NCI-H2196 treated with DMSO at 0.1 percent for 48 hours (cell line): ENCODE measurements at regions not wholly inside any gene's neighbourhood (a gene's known extent, or its start where the extent isn't known, plus 50 kb on each side); places are given as distances from the start of the nearest gene placed in this dataset.
A peak's percentile ranks its signal among the peaks of the same experiment; 100 is the strongest.

Experiments used
- DNase-seq: peaks from one replicate; lab custom pipeline; 2025; ENCODE audit not compliant: unreplicated experiment; lab: John Stamatoyannopoulos, UW

- no peak for DNase-seq
These were observed 403.0 kb upstream of the TNP1 start for GRCh38 chr2:217262911-217263310.

DNA sequence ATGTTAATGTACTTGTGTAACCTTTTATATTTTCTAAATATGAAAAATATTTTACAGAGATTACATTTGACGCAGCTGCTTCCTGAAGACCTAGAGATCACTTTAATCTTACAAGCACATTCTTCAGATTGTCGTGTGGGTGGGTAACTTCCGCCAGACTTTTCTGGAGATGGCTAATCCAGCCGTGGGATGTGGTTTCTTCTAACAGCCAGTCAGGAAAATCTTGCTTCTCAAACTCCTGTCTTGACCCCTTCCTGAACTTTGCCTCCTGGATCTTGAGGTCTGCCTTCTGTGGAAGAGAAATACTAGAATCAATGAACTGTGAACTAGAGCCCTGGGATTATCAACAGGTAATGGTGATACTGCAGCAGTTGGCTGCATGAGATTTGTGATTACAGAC is 401.6 kb upstream of the TNP1 start:
- no peak for DNase-seq

DNA sequence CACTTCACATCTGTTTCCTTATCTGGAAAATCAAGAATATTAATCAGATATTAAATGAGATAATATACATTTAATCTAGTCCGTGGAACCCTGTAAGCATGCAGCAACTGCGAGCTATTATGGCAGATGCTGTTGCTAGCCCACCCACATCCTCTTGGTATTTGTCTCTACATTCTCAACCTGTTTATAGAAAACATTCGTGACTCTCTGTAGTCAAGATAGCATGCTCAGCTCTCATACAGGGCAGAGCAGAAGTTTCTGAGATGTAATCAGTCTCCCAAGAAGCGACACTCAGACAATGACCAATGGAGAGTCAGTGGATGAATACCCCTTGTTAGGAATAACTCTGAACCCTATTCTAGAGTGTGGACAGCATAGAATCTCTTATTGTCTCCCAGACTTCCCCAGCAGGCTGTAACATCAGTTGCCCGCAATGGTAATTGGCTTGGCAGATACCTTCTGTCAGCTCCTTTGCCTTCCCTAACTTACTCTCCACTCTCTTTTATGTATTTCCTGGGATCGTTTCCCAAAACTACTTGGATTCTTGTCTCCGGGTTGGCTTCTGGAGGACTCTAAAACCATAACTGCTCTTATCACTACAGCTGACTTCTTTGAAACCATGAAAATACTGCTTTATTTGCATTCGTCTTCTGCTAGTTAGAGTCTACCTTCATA is 400.7 kb upstream of the TNP1 start:
- DNase-seq: no peak

GRCh38 chr2:217258170-217258569 is 398.3 kb upstream of the TNP1 start:
- DNase-seq: no peak

DNA sequence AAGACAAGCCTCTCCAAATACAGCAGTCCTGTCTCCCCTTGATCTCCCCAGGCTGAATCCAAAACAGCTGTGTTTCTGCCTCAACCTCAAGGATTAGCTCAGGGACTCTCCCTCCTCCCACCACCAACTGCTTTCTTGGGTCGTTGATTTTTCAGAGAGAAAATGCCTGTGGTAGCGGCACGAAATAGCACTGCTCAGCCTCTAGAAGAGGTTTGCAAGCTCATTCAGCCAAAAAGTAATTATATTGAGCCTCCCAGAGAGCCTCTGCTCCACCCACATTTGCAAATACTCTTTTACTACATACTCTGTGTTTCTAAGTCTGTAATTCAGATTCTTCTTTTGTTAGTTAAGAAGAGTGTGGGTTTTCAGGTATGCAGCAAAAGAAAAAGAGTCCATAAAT is 396.4 kb upstream of the TNP1 start:
- DNase-seq: no peak

- DNase-seq: no peak
These were observed 394.2 kb upstream of the TNP1 start for GRCh38 chr2:217254111-217254510.

DNA sequence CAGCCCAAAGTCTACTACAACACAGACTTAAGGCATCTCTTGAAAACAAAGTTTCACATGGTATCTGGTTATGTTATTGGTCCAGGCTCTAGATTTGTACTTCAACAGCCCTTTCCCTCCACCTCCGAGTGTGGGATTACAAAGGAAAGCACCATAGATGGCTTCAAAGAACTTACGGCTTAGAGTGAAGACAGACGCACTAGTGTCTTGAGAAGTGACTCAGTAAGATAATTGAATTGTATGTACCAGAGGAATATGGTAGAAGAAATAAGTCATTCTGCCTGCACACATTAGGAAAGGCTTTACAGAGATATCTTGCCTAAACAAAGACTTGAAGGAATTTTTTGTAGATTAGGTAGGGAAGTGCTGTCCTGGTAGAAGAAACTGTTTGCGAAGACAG is 392.3 kb upstream of the TNP1 start:
- DNase-seq: no peak

DNA sequence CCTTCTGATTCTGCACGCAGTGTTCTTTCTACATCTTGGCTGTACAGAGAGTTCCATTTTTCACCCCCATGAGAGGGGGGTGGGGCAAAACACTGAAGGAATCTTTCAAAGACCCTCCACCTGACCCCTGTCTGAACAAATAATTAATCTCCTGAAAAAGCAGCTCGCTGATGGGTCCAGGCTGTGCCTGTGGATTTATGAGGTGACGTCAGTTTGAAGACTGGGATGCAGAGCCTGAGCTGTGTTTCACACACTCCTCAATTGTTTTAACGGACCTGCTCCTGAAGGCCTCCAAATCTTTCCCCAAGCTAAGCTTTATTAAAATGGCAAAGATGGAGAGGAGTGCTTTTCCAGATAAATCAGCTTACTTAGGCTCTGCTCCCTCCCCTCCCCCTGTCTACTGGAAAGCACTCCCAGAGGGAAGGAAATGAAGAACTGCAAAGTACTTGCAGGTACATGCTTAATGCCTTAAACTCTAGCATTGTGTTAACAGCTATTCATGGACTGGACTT is 390.2 kb upstream of the TNP1 start:
- no peak for DNase-seq

- no peak for DNase-seq
These were observed 389.5 kb upstream of the TNP1 start for GRCh38 chr2:217249121-217250012.

DNA sequence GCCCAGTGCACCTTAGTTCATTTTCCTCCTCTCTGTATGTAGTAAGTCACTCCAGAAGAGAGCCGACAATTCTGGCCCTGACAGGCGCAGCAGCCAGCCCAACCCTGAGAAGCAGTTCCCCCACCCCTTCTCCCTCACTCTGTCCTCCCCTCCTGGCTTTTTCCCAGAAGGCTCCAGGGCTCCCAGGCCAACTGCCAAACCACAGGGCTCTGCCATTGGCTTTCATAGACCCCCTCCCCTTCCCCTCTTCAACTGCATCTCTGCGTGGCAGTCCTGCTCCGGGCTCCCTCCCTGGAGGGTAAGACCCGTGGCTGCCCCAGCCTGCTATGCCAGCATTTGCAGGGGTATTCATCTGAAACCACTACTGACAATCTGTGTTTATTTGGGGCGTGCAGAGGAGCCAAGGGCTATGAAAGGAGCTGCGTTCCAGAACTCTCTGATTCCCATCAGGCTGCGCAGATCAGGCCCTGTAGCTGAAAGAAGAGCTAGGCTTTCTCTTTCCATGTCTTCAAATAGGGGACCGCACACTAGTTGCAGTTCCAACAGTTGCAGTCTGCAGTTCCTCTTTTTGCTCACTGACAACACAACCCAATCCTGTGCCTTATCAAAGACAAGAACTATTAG is 388.6 kb upstream of the TNP1 start:
- peak; percentile 66 for DNase-seq

DNA sequence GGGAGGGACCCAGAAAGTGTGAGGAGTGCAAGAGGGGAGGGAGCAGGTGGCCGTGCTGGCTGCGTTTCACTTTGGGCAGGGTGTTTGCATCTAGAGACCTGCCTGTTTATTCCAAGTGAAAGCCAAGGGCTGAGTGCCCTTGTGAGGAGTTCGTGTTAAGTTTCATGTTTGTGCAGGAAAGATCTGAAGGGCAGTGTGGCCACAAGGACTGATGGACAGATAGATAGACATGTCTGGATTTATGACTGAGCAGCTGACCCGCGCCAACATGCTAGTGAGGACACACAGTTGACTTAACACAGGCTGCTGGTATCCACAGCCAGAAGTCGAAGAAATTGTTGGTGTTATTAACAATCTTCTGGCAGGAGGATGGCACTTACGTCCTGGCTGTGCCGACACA is 387.6 kb upstream of the TNP1 start:
- no peak for DNase-seq

DNA sequence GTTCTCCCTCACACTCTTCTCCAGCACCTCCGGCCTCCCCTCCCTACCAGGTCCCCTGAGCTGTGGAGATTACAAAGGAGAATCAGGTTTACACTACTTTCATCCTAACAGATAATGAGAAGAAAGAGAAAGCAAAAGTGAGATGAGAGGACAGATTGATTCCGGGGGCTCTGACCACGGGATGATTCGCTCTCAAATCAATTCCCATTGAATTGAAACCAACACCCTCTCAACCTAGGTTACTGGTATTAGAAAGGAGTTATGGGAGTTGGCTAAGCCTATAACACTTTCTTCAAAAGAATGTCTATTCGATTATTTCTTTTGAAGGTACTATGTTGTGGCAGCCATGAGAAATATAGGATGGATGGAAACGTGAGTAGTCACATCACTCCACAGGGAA is 386.2 kb upstream of the TNP1 start:
- DNase-seq: no peak

GRCh38 chr2:217244815-217245214 is 385.0 kb upstream of the TNP1 start:
- DNase-seq: no peak

DNA sequence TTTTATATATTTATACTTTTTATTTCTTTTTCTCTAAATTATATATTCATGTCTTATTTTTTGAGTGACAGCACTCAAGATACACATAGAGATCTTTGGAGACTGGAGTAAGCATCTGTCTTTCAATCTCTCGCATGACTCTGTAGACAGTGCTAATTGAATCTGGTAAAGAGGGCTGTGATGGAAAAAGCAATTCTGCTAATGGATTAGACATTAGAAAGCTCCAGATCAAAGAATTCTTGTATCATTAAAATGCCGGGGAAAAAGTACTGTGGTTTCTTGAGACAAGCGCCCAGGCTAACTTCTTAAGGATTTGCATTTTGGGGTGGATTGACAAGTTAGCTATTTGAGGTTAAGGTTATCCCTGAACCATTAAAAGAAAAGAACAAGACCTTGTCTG is 383.1 kb upstream of the TNP1 start:
- no peak for DNase-seq

- no peak for DNase-seq
These were observed 371.9 kb upstream of the TNP1 start for GRCh38 chr2:217231724-217232123.

- no peak for DNase-seq
These were observed 371.3 kb upstream of the TNP1 start for GRCh38 chr2:217231212-217231611.

DNA sequence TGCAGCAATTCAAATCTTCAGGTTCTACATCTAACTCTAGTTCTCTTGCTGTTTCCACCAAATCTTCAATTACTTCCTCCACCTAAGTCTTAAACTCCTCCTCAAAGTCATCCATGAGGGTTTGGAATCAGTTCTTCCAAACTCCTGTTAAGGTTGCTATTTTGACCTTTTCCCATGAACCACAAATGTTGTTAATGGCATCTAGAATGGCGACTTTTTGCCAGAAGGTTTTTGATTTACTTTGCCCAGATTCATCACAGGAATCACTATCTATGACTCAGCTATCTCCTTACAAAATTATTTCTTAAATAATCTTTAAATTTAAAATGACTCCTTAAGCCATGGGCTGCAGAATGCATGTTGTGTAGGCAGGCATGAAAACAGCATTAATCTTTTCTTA is 368.9 kb upstream of the TNP1 start:
- DNase-seq: no peak

- no peak for DNase-seq
These were observed 367.9 kb upstream of the TNP1 start for GRCh38 chr2:217227794-217228193.

DNA sequence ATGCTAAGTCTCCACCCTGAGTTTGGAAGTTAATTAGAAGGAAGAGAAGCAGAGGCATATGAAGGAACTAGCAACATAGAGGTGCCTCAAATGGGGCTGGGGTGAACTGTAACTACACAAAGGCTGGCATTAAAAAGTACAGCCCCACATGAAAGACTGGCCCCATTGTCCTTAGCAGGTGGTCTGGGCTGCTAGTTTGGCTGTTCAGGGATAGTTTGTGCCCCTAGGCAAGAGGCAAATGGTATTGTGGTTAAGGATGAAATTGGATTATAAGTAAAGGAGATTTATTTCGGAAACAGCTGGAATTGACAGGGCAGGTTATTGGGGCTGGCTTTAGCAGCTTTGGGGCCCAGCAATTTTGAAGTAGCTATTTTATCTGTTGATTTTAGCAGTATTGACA is 365.7 kb upstream of the TNP1 start:
- no peak for DNase-seq

GRCh38 chr2:217223222-217223930 is 363.5 kb upstream of the TNP1 start:
- no peak for DNase-seq

GRCh38 chr2:217222309-217222910 is 362.5 kb upstream of the TNP1 start:
- DNase-seq: no peak
